Endothelial cell (in vitro differentiated cells): ENCODE measurements at regions not wholly inside any gene's neighbourhood (a gene's known extent, or its start where the extent isn't known, plus 50 kb on each side); places are given as distances from the start of the nearest gene placed in this dataset.

Experiments used
- DNase-seq: peaks from one replicate; pipeline ENCODE4 v3.0.0; 2021; ENCODE audit warnings: low spot score
- H3K27ac Mint-ChIP-seq: one replicate; pipeline ENCODE4 v1.8.0; 2021; ENCODE audit warnings: mixed read lengths, inconsistent platforms; ENCODE audit not compliant: unreplicated experiment
- H3K27me3 Mint-ChIP-seq: one replicate; pipeline ENCODE4 v1.8.0; 2021; ENCODE audit warnings: mild to moderate bottlenecking, moderate library complexity, mixed read lengths, inconsistent platforms; ENCODE audit not compliant: unreplicated experiment
- H3K36me3 Mint-ChIP-seq: one replicate; pipeline ENCODE4 v1.8.0; 2021; ENCODE audit warnings: mild to moderate bottlenecking, low read depth, mixed read lengths, inconsistent platforms; ENCODE audit not compliant: unreplicated experiment
- H3K4me1 Mint-ChIP-seq: one replicate; pipeline ENCODE4 v1.8.0; 2021; ENCODE audit warnings: mild to moderate bottlenecking, mixed read lengths, inconsistent platforms; ENCODE audit not compliant: unreplicated experiment
- H3K4me3 Mint-ChIP-seq: one replicate; pipeline ENCODE4 v1.8.0; 2021; ENCODE audit warnings: mild to moderate bottlenecking, mixed read lengths, inconsistent platforms; ENCODE audit not compliant: unreplicated experiment
- H3K9me3 Mint-ChIP-seq: one replicate; pipeline ENCODE4 v1.8.0; 2021; ENCODE audit warnings: mixed read lengths, inconsistent platforms; ENCODE audit not compliant: unreplicated experiment
- TF ChIP-seq, protein P1 (sequence below): fragments of 200-600 bp; sonication (generic); IDR thresholded peaks from one replicate; pipeline ENCODE4 v1.5.0; 2021; ENCODE audit warnings: antibody characterized with exemption; ENCODE audit not compliant: unreplicated experiment

DNA sequence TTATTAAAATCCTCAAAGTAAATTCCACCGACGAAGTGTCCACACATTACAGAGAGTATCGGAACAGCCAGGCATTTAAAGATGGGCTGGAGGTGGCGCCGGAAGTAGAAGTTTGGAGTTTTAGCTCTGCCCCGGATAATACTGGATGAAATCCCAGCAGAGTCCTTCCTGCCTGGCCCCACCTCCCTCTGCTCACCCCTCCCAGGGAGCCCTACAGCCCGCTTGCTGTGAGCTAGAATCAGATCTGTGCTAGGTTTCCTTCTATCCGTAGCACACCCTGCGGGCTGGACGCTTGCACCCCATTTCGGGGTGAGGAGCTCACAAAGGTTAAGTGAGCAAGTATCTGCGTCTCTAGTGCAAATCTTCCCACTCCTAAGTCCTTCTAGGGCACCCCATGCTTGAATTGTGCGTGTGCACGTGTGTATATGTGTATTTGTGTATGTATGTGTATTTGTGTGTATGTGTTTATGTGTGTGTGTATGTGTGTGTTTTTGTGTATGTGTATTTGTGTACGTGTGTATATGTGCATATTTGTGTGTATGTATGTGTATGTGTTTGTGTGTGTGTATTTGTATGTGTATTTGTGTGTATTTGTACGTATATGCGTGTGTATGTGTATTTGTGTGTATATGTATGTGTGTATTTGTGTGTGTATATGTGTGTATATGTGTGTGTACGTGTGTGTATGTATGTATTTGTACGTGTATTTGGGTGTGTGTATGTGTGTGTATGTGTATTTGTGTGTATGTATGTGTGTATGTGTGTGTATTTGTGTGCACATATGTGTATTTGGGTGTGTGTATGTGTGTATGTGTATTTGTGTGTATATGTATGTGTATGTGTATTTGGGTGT, 61.4 kb downstream of the HAPSTR1 start:
- Mint-ChIP-seq H3K27ac (peak overlapping the region; percentile 0), H3K27me3 (peaks cover 9% of the 10 kb centered on the region), H3K4me1 (peaks cover 3% of the 10 kb centered on the region), H3K36me3 (peaks cover 7% of the 10 kb centered on the region), H3K4me3 (no peak overlapping the region), H3K9me3 (no peaks in the 10 kb centered on the region)
- TF ChIP-seq, protein P1, sequence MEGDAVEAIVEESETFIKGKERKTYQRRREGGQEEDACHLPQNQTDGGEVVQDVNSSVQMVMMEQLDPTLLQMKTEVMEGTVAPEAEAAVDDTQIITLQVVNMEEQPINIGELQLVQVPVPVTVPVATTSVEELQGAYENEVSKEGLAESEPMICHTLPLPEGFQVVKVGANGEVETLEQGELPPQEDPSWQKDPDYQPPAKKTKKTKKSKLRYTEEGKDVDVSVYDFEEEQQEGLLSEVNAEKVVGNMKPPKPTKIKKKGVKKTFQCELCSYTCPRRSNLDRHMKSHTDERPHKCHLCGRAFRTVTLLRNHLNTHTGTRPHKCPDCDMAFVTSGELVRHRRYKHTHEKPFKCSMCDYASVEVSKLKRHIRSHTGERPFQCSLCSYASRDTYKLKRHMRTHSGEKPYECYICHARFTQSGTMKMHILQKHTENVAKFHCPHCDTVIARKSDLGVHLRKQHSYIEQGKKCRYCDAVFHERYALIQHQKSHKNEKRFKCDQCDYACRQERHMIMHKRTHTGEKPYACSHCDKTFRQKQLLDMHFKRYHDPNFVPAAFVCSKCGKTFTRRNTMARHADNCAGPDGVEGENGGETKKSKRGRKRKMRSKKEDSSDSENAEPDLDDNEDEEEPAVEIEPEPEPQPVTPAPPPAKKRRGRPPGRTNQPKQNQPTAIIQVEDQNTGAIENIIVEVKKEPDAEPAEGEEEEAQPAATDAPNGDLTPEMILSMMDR: no peak
- no peak for DNase-seq

DNA sequence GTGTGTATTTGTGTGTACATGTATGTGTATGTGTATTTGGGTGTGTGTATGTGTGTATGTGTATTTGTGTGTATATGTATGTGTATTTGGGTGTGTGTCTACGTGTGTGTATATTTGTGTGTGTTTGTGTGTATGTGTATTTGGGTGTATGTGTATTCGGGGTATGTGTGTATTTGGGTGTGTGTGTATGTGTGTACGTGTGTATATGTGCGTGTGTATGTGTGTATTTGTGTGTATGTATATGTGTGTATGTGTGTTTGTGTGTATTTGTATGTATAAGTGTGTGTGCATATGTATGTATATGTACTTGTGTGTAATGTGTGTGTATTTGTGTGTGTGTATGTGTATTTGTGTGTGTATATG, 62.0 kb downstream of the HAPSTR1 start:
- TF ChIP-seq, protein P1: no peak
- H3K36me3 Mint-ChIP-seq: peaks cover 7% of the 10 kb centered on the region
- no peaks in the 10 kb centered on the region for H3K9me3 Mint-ChIP-seq
- H3K27me3 Mint-ChIP-seq: peaks cover 9% of the 10 kb centered on the region
- DNase-seq: no peak
- peak overlapping the region; percentile 0 for H3K27ac Mint-ChIP-seq
- H3K4me1 Mint-ChIP-seq: peaks cover 3% of the 10 kb centered on the region
- H3K4me3 Mint-ChIP-seq: no peak overlapping the region

GRCh38 chr16:9154567-9155410, 63.3 kb downstream of the HAPSTR1 start:
- H3K4me1 Mint-ChIP-seq: peaks cover 3% of the 10 kb centered on the region
- peak overlapping the region; percentile 30 for H3K27ac Mint-ChIP-seq
- peaks cover 7% of the 10 kb centered on the region for H3K36me3 Mint-ChIP-seq
- peaks cover 12% of the 10 kb centered on the region for H3K27me3 Mint-ChIP-seq
- H3K4me3 Mint-ChIP-seq: no peak overlapping the region
- TF ChIP-seq, protein P1: no peak
- H3K9me3 Mint-ChIP-seq: no peaks in the 10 kb centered on the region
- DNase-seq: no peak

- Mint-ChIP-seq H3K36me3 (peaks cover 7% of the 10 kb centered on the region), H3K4me3 (no peak overlapping the region), H3K4me1 (peaks cover 3% of the 10 kb centered on the region), H3K27me3 (peaks cover 12% of the 10 kb centered on the region), H3K27ac (no peak overlapping the region), H3K9me3 (no peaks in the 10 kb centered on the region)
- no peak for DNase-seq
- TF ChIP-seq, protein P1: no peak
These were observed 64.4 kb downstream of the HAPSTR1 start for GRCh38 chr16:9155871-9156270.
